Urothelium cell line (cell line): ENCODE measurements at regions not wholly inside any gene's neighbourhood (a gene's known extent, or its start where the extent isn't known, plus 50 kb on each side); places are given as distances from the start of the nearest gene placed in this dataset.

ENCODE experiments used
- DNase-seq: peaks from one replicate; pipeline ENCODE4 v3.0.0; 2011; ENCODE audit warnings: low spot score, mixed read lengths
- FAIRE-seq: peaks from 2 replicates; lab custom pipeline; 2011; peaks lifted over from hg19 to GRCh38; lab: Jason Lieb, UNC

- FAIRE-seq, result no peak
These were observed 231.3 kb downstream of the MDFIC start for GRCh38 chr7:115153176-115153575.

GRCh38 chr7:115146148-115146547 is 224.3 kb downstream of the MDFIC start:
- no peak for DNase-seq
- no peak for FAIRE-seq

More at GRCh38 chr7:115153176-115153575, 231.3 kb downstream of the MDFIC start:
- DNase-seq, result no peak

- FAIRE-seq (no peak), DNase-seq (no peak)
These were observed 223.6 kb downstream of the MDFIC start for GRCh38 chr7:115145512-115145911.

GRCh38 chr7:115137816-115138215 is 215.9 kb downstream of the MDFIC start:
- FAIRE-seq (no peak), DNase-seq (no peak)

- FAIRE-seq (no peak), DNase-seq (no peak)
These were observed 215.0 kb downstream of the MDFIC start for GRCh38 chr7:115136796-115137443.

GRCh38 chr7:115135769-115136410 is 214.0 kb downstream of the MDFIC start:
- DNase-seq (no peak), FAIRE-seq (no peak)

GRCh38 chr7:115135146-115135545 is 213.3 kb downstream of the MDFIC start:
- FAIRE-seq (no peak), DNase-seq (no peak)

GRCh38 chr7:115133248-115133647 is 211.4 kb downstream of the MDFIC start:
- FAIRE-seq (no peak), DNase-seq (no peak)

- no peak for FAIRE-seq
These were observed 210.2 kb downstream of the MDFIC start for GRCh38 chr7:115132096-115132495.

GRCh38 chr7:115128154-115128553 is 206.3 kb downstream of the MDFIC start:
- no peak for FAIRE-seq
- DNase-seq, result no peak

More at GRCh38 chr7:115132096-115132495, 210.2 kb downstream of the MDFIC start:
- DNase-seq, result no peak

- FAIRE-seq (no peak), DNase-seq (no peak)
These were observed 205.6 kb downstream of the MDFIC start for GRCh38 chr7:115127399-115128021.

GRCh38 chr7:115125750-115126149 is 203.9 kb downstream of the MDFIC start:
- DNase-seq, result no peak
- no peak for FAIRE-seq

GRCh38 chr7:115125312-115125711 is 203.4 kb downstream of the MDFIC start:
- FAIRE-seq, result no peak
- no peak for DNase-seq

- FAIRE-seq, result no peak
- DNase-seq, result no peak
These were observed 202.6 kb downstream of the MDFIC start for GRCh38 chr7:115124409-115124939.

- FAIRE-seq (no peak), DNase-seq (no peak)
These were observed 201.5 kb downstream of the MDFIC start for GRCh38 chr7:115123441-115123840.

GRCh38 chr7:115122388-115122787 is 200.5 kb downstream of the MDFIC start:
- no peak for DNase-seq
- no peak for FAIRE-seq

- FAIRE-seq (no peak), DNase-seq (no peak)
These were observed 195.9 kb downstream of the MDFIC start for GRCh38 chr7:115117748-115118147.

GRCh38 chr7:115116773-115117715 is 195.2 kb downstream of the MDFIC start:
- FAIRE-seq, result no peak
- no peak for DNase-seq

GRCh38 chr7:115113776-115114175 is 191.9 kb downstream of the MDFIC start:
- FAIRE-seq (no peak), DNase-seq (no peak)

GRCh38 chr7:115113131-115113530 is 191.2 kb downstream of the MDFIC start:
- DNase-seq, result no peak
- no peak for FAIRE-seq

- DNase-seq (no peak), FAIRE-seq (no peak)
These were observed 188.6 kb downstream of the MDFIC start for GRCh38 chr7:115110523-115110922.
